Suppressor macrophage treated with lipopolysaccharide for 1 hour (primary cell): ENCODE measurements at regions not wholly inside any gene's neighbourhood (a gene's known extent, or its start where the extent isn't known, plus 50 kb on each side); places are given as distances from the start of the nearest gene placed in this dataset.
A peak's percentile ranks its signal among the peaks of the same experiment; 100 is the strongest.
"Not testable (repeated sequence)": the region's sequence is repeated elsewhere in the genome, so short reads cannot be mapped to it uniquely, and the experiment has no call there.

ENCODE experiments used
- DNase-seq, 3 donors: peaks; one replicate each; pipeline ENCODE4 v3.0.0-alpha.2; 2020 to 2022

- no peak for DNase-seq
These were observed 132.2 kb upstream of the FUNDC1 start for GRCh38 chrX:44674906-44675305.

GRCh38 chrX:44669626-44670025, 127.0 kb upstream of the FUNDC1 start:
- no peak for DNase-seq

GRCh38 chrX:44667771-44668170, 125.1 kb upstream of the FUNDC1 start:
- no peak for DNase-seq

- DNase-seq = not testable (repeated sequence)
These were observed 115.1 kb upstream of the FUNDC1 start for GRCh38 chrX:44657718-44658246.

GRCh38 chrX:44651358-44651757, 108.7 kb upstream of the FUNDC1 start:
- DNase-seq = no peak

GRCh38 chrX:44643723-44644122, 101.1 kb upstream of the FUNDC1 start:
- no peak for DNase-seq

- DNase-seq = peak in 1 of 3 donors; percentile 1
These were observed 94.6 kb upstream of the FUNDC1 start for GRCh38 chrX:44637282-44637681.

GRCh38 chrX:44621078-44621477, 78.4 kb upstream of the FUNDC1 start:
- DNase-seq = peak; percentile 55 to 72 (median 62)

GRCh38 chrX:44619039-44619438, 76.4 kb upstream of the FUNDC1 start:
- peak in 1 of 3 donors; percentile 13 for DNase-seq

GRCh38 chrX:44596277-44596676, 53.6 kb upstream of the FUNDC1 start:
- peak; percentile 45 to 71 (median 67) for DNase-seq
